HEK293 (cell line): ENCODE measurements at regions not wholly inside any gene's neighbourhood (a gene's known extent, or its start where the extent isn't known, plus 50 kb on each side); places are given as distances from the start of the nearest gene placed in this dataset.

Experiments
- CTCF ChIA-PET: fragments of 350-600 bp; formaldehyde crosslinking; extraction: SDS; loops from one replicate; lab custom pipeline; 2021; ENCODE audit warnings: antibody characterized with exemption; lab: Yijun Ruan, JAX
- POLR2A ChIA-PET: fragments of 300-600 bp; formaldehyde crosslinking; extraction: SDS; loops from one replicate; lab custom pipeline; 2020; ENCODE audit warnings: antibody characterized with exemption, inconsistent platforms; lab: Yijun Ruan, JAX
- H3K27ac ChIP-seq: fragments of 200-500 bp; sonication (Bioruptor generic); 2 replicates; pipeline ENCODE4 v1.5.1; 2014; ENCODE audit warnings: low read depth, low read length, control low read depth, inconsistent platforms; ENCODE audit errors: extremely low read depth
- H3K36me3 ChIP-seq, 2 experiments: fragments of 200-500 bp in 1 of 2; sonication (Bioruptor generic) in 1 of 2; 1 replicate in 1 of 2; 2 replicates in 1 of 2; pipeline ENCODE4 v1.5.1; 2014 to 2017; ENCODE audit warnings: inconsistent platforms in 2 of 2, low read length in 2 of 2; ENCODE audit not compliant: control insufficient read depth in 2 of 2, insufficient read depth in 1 of 2
- H3K4me1 ChIP-seq: fragments of 200-500 bp; sonication (Bioruptor generic); 2 replicates; pipeline ENCODE4 v1.5.1; 2014; ENCODE audit warnings: mild to moderate bottlenecking, low read length, inconsistent platforms; ENCODE audit not compliant: control insufficient read depth, insufficient read depth
- H3K4me3 ChIP-seq: 2 replicates; pipeline ENCODE4 v1.5.1; 2011; ENCODE audit warnings: low read depth, mild to moderate bottlenecking, control low read depth, low read length, moderate library complexity
- H3K9me3 ChIP-seq: fragments of 200-500 bp; sonication (Bioruptor generic); 2 replicates; pipeline ENCODE4 v1.5.1; 2014; ENCODE audit warnings: low read depth, low read length, inconsistent platforms; ENCODE audit not compliant: control insufficient read depth, insufficient read depth
- HOXD13 ChIP-seq: sonication (generic); formaldehyde crosslinking; IDR thresholded peaks from 2 replicates; pipeline ENCODE4 v1.8.0; 2022; ENCODE audit warnings: missing genetic modification reagents, borderline replicate concordance
- KLF1 ChIP-seq: fragments of 450-650 bp; formaldehyde crosslinking; IDR thresholded peaks from 2 replicates; pipeline ENCODE4 v1.5.1; 2016; ENCODE audit warnings: missing biosample characterization, missing genetic modification characterization
- ZBTB11 ChIP-seq: fragments of 450-650 bp; formaldehyde crosslinking; conservative IDR thresholded peaks from 2 replicates; pipeline ENCODE4 v1.5.1; 2016; ENCODE audit warnings: low read depth, missing biosample characterization, missing genetic modification characterization
- ZBTB20 ChIP-seq: fragments of 450-650 bp; formaldehyde crosslinking; IDR thresholded peaks from 2 replicates; pipeline ENCODE4 v1.5.1; 2016; ENCODE audit warnings: missing biosample characterization, missing genetic modification characterization
- ZBTB44 ChIP-seq: fragments of 450-650 bp; IDR thresholded peaks from 2 replicates; pipeline ENCODE4 v1.5.1; 2018; ENCODE audit warnings: missing biosample characterization, mild to moderate bottlenecking, missing genetic modification characterization
- ZFP41 ChIP-seq: fragments of 450-650 bp; formaldehyde crosslinking; IDR thresholded peaks from 2 replicates; pipeline ENCODE4 v1.5.1; 2016; ENCODE audit warnings: missing biosample characterization, missing genetic modification characterization, borderline replicate concordance
- ZNF112 ChIP-seq: fragments of 450-650 bp; formaldehyde crosslinking; IDR thresholded peaks from 2 replicates; pipeline ENCODE4 v1.5.0; 2017; ENCODE audit warnings: missing biosample characterization, missing genetic modification characterization
- ZNF121 ChIP-seq: fragments of 450-650 bp; formaldehyde crosslinking; IDR thresholded peaks from 2 replicates; pipeline ENCODE4 v1.5.1; 2016; ENCODE audit warnings: missing biosample characterization, missing genetic modification characterization
- ZNF211 ChIP-seq: fragments of 450-650 bp; formaldehyde crosslinking; IDR thresholded peaks from 2 replicates; pipeline ENCODE4 v1.5.1; 2016; ENCODE audit warnings: low read depth, missing biosample characterization, missing genetic modification characterization
- ZNF423 ChIP-seq: fragments of 450-650 bp; formaldehyde crosslinking; IDR thresholded peaks from 2 replicates; pipeline ENCODE4 v1.5.1; 2016; ENCODE audit warnings: missing biosample characterization, missing genetic modification characterization
- ZNF488 ChIP-seq: fragments of 450-650 bp; formaldehyde crosslinking; IDR thresholded peaks from 2 replicates; pipeline ENCODE4 v1.5.1; 2016; ENCODE audit warnings: missing biosample characterization, missing genetic modification characterization
- ZNF585B ChIP-seq: fragments of 450-650 bp; formaldehyde crosslinking; IDR thresholded peaks from 2 replicates; pipeline ENCODE4 v1.5.1; 2016; ENCODE audit warnings: missing biosample characterization, missing genetic modification characterization
- ZNF596 ChIP-seq: fragments of 450-650 bp; IDR thresholded peaks from 2 replicates; pipeline ENCODE4 v1.5.0; 2018; ENCODE audit warnings: missing biosample characterization, mild to moderate bottlenecking, missing genetic modification characterization, moderate library complexity
- ZNF660 ChIP-seq: fragments of 450-650 bp; IDR thresholded peaks from 2 replicates; pipeline ENCODE4 v1.5.1; 2018; ENCODE audit warnings: missing biosample characterization, mild to moderate bottlenecking, missing genetic modification characterization
- ZNF692 ChIP-seq: fragments of 450-650 bp; formaldehyde crosslinking; IDR thresholded peaks from 2 replicates; pipeline ENCODE4 v1.5.1; 2016; ENCODE audit warnings: missing biosample characterization, missing genetic modification characterization
- ZNF701 ChIP-seq: fragments of 450-650 bp; formaldehyde crosslinking; IDR thresholded peaks from 2 replicates; pipeline ENCODE4 v1.5.1; 2016; ENCODE audit warnings: missing biosample characterization, missing genetic modification characterization
- ZNF747 ChIP-seq: fragments of 450-650 bp; formaldehyde crosslinking; IDR thresholded peaks from 2 replicates; pipeline ENCODE4 v1.5.1; 2016; ENCODE audit warnings: missing biosample characterization, missing genetic modification characterization
- ZNF776 ChIP-seq: fragments of 450-650 bp; formaldehyde crosslinking; IDR thresholded peaks from 2 replicates; pipeline ENCODE4 v1.5.0; 2017; ENCODE audit warnings: missing biosample characterization, missing genetic modification characterization, borderline replicate concordance
- ZNF785 ChIP-seq: fragments of 450-650 bp; formaldehyde crosslinking; IDR thresholded peaks from 2 replicates; pipeline ENCODE4 v1.5.1; 2016; ENCODE audit warnings: missing biosample characterization, missing genetic modification characterization
- ZSCAN16 ChIP-seq: fragments of 450-650 bp; formaldehyde crosslinking; IDR thresholded peaks from 2 replicates; pipeline ENCODE4 v1.5.1; 2016; ENCODE audit warnings: missing biosample characterization, missing genetic modification characterization
- ZSCAN30 ChIP-seq: fragments of 450-650 bp; IDR thresholded peaks from 2 replicates; pipeline ENCODE4 v1.5.1; 2018; ENCODE audit warnings: missing biosample characterization, mild to moderate bottlenecking, missing genetic modification characterization, moderate library complexity

- TF ChIP-seq KLF1 (tag by site-specific recombination) (no peak), ZBTB44 (tag by site-specific recombination) (no peak), ZNF596 (tag by site-specific recombination) (no peak), ZNF785 (no peak), ZNF660 (no peak), ZNF747 (tag by site-specific recombination) (no peak), ZNF488 (no peak), ZNF121 (tag by site-specific recombination) (no peak), ZNF776 (tag by site-specific recombination) (no peak)
- TF ChIP-seq, all 188 proteins: peak for 0
Observed at GRCh38 chr17:14871921-14872320, 393.2 kb downstream of the PMP22 start (continued).

GRCh38 chr17:14866266-14866665, 398.9 kb downstream of the PMP22 start:
- ChIA-PET POLR2A (no interaction called here), CTCF (interaction anchor here (0.6 kb wide), 1 partner anchor 19 kb away, joined by 3 read pairs; no protein-coding TSS in a partner anchor)
- H3K4me3 ChIP-seq, result no peak overlapping the region
- no peaks in the 10 kb centered on the region for H3K36me3 ChIP-seq
- TF ChIP-seq ZNF701 (no peak), HOXD13 (CRISPR knock-in tag) (no peak), ZNF585B (tag by site-specific recombination) (no peak), ZNF692 (tag by site-specific recombination) (no peak), ZSCAN16 (tag by site-specific recombination) (no peak), ZNF211 (tag by site-specific recombination) (no peak), ZSCAN30 (tag by site-specific recombination) (no peak), ZNF112 (no peak), ZBTB11 (tag by site-specific recombination) (no peak), ZFP41 (tag by site-specific recombination) (no peak), ZNF488 (no peak), ZBTB20 (no peak), ZNF423 (no peak)
- no peak overlapping the region for H3K27ac ChIP-seq
- H3K4me1 ChIP-seq, result no peaks in the 10 kb centered on the region
- no peaks in the 10 kb centered on the region for H3K9me3 ChIP-seq
